Neuronal stem cell (in vitro differentiated cells): ENCODE measurements at regions not wholly inside any gene's neighbourhood (a gene's known extent, or its start where the extent isn't known, plus 50 kb on each side); places are given as distances from the start of the nearest gene placed in this dataset.

Source experiments
- DNase-seq: peaks from one replicate; pipeline ENCODE4 v3.0.0-alpha.2; 2013; ENCODE audit warnings: low spot score
- H2AFZ ChIP-seq: one replicate; pipeline ENCODE4 v1.6.1; 2013; ENCODE audit warnings: mild to moderate bottlenecking, low read length, inconsistent platforms
- H2AK5ac ChIP-seq: 2 replicates; pipeline ENCODE4 v1.6.1; 2013; ENCODE audit warnings: low read depth, mild to moderate bottlenecking, inconsistent platforms, low read length, moderate library complexity, mixed read lengths
- H2BK120ac ChIP-seq: 2 replicates; pipeline ENCODE4 v1.6.1; 2013; ENCODE audit warnings: low read depth, mild to moderate bottlenecking, inconsistent platforms, low read length, moderate library complexity, mixed read lengths
- H2BK12ac ChIP-seq: one replicate; pipeline ENCODE4 v1.6.1; 2013; ENCODE audit warnings: low read length, inconsistent platforms
- H2BK15ac ChIP-seq: 2 replicates; pipeline ENCODE4 v1.6.1; 2013; ENCODE audit warnings: mild to moderate bottlenecking, low read length, inconsistent platforms, mixed read lengths
- H2BK5ac ChIP-seq: one replicate; pipeline ENCODE4 v1.6.1; 2013; ENCODE audit warnings: inconsistent platforms, mild to moderate bottlenecking, low read length, moderate library complexity
- H3K14ac ChIP-seq: one replicate; pipeline ENCODE4 v1.6.1; 2013; ENCODE audit warnings: low read length, inconsistent platforms
- H3K18ac ChIP-seq: 2 replicates; pipeline ENCODE4 v1.6.1; 2013; ENCODE audit warnings: low read length, inconsistent platforms
- H3K23ac ChIP-seq: 2 replicates; pipeline ENCODE4 v1.6.1; 2013; ENCODE audit warnings: low read depth, mild to moderate bottlenecking, mixed read lengths, low read length, inconsistent platforms; ENCODE audit not compliant: poor library complexity
- H3K27ac ChIP-seq: replicated peaks from 3 replicates; pipeline ENCODE4 v1.5.1; 2013; ENCODE audit warnings: low read length, inconsistent platforms
- H3K27me3 ChIP-seq, 3 experiments: 2 replicates each; pipeline ENCODE4 v1.6.1; 2013; ENCODE audit warnings: low read length in 3 of 3, mild to moderate bottlenecking in 2 of 3, inconsistent platforms in 1 of 3, low read depth in 1 of 3, mixed read lengths in 1 of 3, moderate library complexity in 1 of 3; ENCODE audit not compliant: control insufficient read depth in 3 of 3, insufficient read depth in 3 of 3
- H3K36me3 ChIP-seq, 2 donors: replicated peaks in 1 of 2; 2 replicates each; pipeline ENCODE4 v1.6.1; 2013; ENCODE audit warnings: low read length in 2 of 2; ENCODE audit not compliant: control insufficient read depth in 2 of 2, insufficient read depth in 2 of 2
- H3K4ac ChIP-seq: 2 replicates; pipeline ENCODE4 v1.6.1; 2013; ENCODE audit warnings: inconsistent platforms, mild to moderate bottlenecking, low read length, moderate library complexity
- H3K4me1 ChIP-seq, 2 donors: 1 replicate in 1 of 2; 2 replicates in 1 of 2; pipeline ENCODE4 v1.6.1; 2013; ENCODE audit warnings: low read length in 2 of 2, low read depth in 1 of 2; ENCODE audit not compliant: control insufficient read depth in 2 of 2, insufficient read depth in 1 of 2
- H3K4me2 ChIP-seq: one replicate; pipeline ENCODE4 v1.6.1; 2013; ENCODE audit warnings: mild to moderate bottlenecking, low read length, inconsistent platforms; ENCODE audit not compliant: insufficient read depth, poor library complexity, severe bottlenecking
- H3K4me3 ChIP-seq, 2 donors: 2 replicates each; pipeline ENCODE4 v1.5.1; 2013; ENCODE audit warnings: low read length in 2 of 2, mild to moderate bottlenecking in 2 of 2, inconsistent platforms in 1 of 2, moderate library complexity in 1 of 2
- H3K79me1 ChIP-seq: one replicate; pipeline ENCODE4 v1.6.1; 2013; ENCODE audit warnings: low read depth, mild to moderate bottlenecking, inconsistent platforms, low read length, moderate library complexity
- H3K9ac ChIP-seq: one replicate; pipeline ENCODE4 v1.6.1; 2013; ENCODE audit warnings: mild to moderate bottlenecking, low read depth, low read length, inconsistent platforms; ENCODE audit not compliant: poor library complexity
- H3K9me3 ChIP-seq, 2 donors: replicated peaks in 1 of 2; 2 replicates each; pipeline versions ENCODE3 to v1.6.1; 2013; ENCODE audit warnings: low read length in 2 of 2, mild to moderate bottlenecking in 2 of 2, inconsistent platforms in 1 of 2, low read depth in 1 of 2, mixed read lengths in 1 of 2, moderate library complexity in 1 of 2; ENCODE audit not compliant: control insufficient read depth in 2 of 2, insufficient read depth in 1 of 2
- H4K8ac ChIP-seq: one replicate; pipeline ENCODE4 v1.6.1; 2013; ENCODE audit warnings: low read depth, mild to moderate bottlenecking, inconsistent platforms, low read length, moderate library complexity
- H4K91ac ChIP-seq: one replicate; pipeline ENCODE4 v1.6.1; 2013; ENCODE audit warnings: low read length, low read depth, mild to moderate bottlenecking, inconsistent platforms; ENCODE audit not compliant: poor library complexity
- WGBS, 2 donors: extraction: QIAGEN DNeasy Blood & Tissue Kit; methylation state at CpG; one replicate each; pipeline ENCODE4 v1.1.7; 2013; ENCODE audit warnings: missing lambda C conversion rate in 2 of 2, mixed read lengths in 1 of 2; ENCODE audit not compliant: insufficient read length in 2 of 2, insufficient replicate concordance in 1 of 2; ENCODE audit errors: extremely low coverage in 2 of 2; 5-methylcytosine and 5-hydroxymethylcytosine counted together

- Histone ChIP-seq H3K27me3 (no peaks in the 10 kb centered on the region), H3K14ac (no peak overlapping the region), H2BK120ac (no peak overlapping the region), H3K4me3 (no peak overlapping the region), H3K23ac (no peak overlapping the region), H2BK5ac (no peak overlapping the region), H2AK5ac (no peak overlapping the region), H4K91ac (no peak overlapping the region), H3K9ac (no peak overlapping the region), H3K18ac (no peak overlapping the region), H3K27ac (no peak overlapping the region), H2BK12ac (no peak overlapping the region), H2AFZ (no peak overlapping the region), H3K4me1 (peaks cover 0 to 23% of the 10 kb centered on the region in 2 donors), H4K8ac (no peak overlapping the region), H3K4me2 (no peak overlapping the region), H3K9me3 (no peaks in the 10 kb centered on the region), H3K36me3 (no peaks in the 10 kb centered on the region), H3K4ac (no peak overlapping the region), H3K79me1 (no peaks in the 10 kb centered on the region), H2BK15ac (no peak overlapping the region)
- DNase-seq = no peak
- WGBS, 2 donors = no CpG with 5 or more reads among the region's 7 CpGs
Observed at GRCh38 chr4:152011469-152011868, 250.7 kb upstream of the GATB start.

DNA sequence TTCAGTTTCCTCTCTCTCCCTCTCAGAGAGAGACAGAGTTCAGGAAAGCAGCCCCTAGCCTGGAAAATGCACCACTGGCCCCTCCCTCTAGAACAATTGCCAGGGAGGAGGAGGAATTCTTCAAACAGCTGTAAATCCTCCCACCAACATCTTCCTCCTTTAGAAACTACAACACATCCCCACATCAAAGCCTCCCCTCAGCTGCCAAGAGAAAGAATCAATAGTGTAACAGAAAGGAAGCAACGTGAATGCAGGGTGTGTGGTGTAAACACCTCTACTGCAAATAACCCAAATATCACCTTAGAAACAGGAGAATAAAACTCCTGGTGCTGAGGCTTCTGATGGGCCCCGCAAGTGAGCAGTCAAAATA is 249.9 kb upstream of the GATB start:
- Histone ChIP-seq H3K14ac (no peak overlapping the region), H3K36me3 (no peaks in the 10 kb centered on the region), H4K8ac (no peak overlapping the region), H3K9ac (no peak overlapping the region), H3K4ac (no peak overlapping the region), H3K23ac (no peak overlapping the region), H3K4me3 (no peak overlapping the region), H3K27me3 (no peaks in the 10 kb centered on the region), H4K91ac (no peak overlapping the region), H2BK15ac (no peak overlapping the region), H3K18ac (no peak overlapping the region), H3K9me3 (no peaks in the 10 kb centered on the region), H3K4me1 (peaks cover 0 to 23% of the 10 kb centered on the region in 2 donors), H2AFZ (no peak overlapping the region), H3K4me2 (no peak overlapping the region), H2AK5ac (no peak overlapping the region), H3K27ac (no peak overlapping the region), H2BK12ac (no peak overlapping the region), H2BK120ac (no peak overlapping the region), H2BK5ac (no peak overlapping the region), H3K79me1 (no peaks in the 10 kb centered on the region)
- no peak for DNase-seq
- no CpG with 5 or more reads among the region's 2 CpGs for WGBS, 2 donors

GRCh38 chr4:152009983-152010709 is 249.3 kb upstream of the GATB start:
- Histone ChIP-seq H3K14ac (no peak overlapping the region), H3K4me1 (peaks cover 0 to 23% of the 10 kb centered on the region in 2 donors), H3K18ac (no peak overlapping the region), H2BK120ac (no peak overlapping the region), H2BK5ac (no peak overlapping the region), H3K4ac (no peak overlapping the region), H2AFZ (no peak overlapping the region), H3K27me3 (no peaks in the 10 kb centered on the region), H3K9ac (no peak overlapping the region), H3K27ac (peak overlapping the region; percentile 0), H3K36me3 (no peaks in the 10 kb centered on the region), H3K23ac (no peak overlapping the region), H2BK12ac (no peak overlapping the region), H4K8ac (no peak overlapping the region), H3K79me1 (no peaks in the 10 kb centered on the region), H2AK5ac (no peak overlapping the region), H3K4me3 (no peak overlapping the region), H2BK15ac (no peak overlapping the region), H3K4me2 (no peak overlapping the region), H4K91ac (no peak overlapping the region), H3K9me3 (no peaks in the 10 kb centered on the region)
- DNase-seq = no peak
- WGBS, 2 donors = no CpG with 5 or more reads among the region's 8 CpGs

DNA sequence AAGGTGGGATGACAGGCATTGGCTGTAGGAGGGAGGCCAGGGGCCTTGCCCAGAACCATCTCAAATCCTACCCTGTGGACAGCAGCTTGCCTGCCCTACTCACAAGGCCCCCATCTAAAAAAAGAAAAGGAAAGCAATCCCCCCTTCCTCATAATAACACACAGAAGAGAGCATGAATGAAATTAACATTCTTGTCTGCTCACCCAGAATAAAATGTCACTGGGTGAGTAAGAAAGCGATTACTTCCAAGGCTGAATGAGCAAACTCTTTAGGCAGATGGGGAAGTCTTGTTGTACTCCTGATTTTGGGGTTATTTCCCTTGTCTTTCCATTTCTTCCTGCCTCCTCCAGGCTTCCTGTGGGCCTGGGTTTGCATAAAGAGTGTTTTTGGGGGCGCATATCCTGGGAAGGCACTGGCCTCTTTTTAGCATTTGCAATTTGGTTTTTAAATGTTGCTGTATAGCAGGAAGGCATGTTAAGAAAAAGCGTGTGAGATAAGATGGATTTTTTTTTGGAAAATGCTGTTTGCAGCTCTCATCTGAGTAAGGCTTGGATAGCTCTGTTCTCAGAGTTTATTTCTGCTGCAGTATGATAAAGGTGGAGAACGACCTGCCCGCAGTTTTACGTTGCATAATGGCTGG is 248.3 kb upstream of the GATB start:
- peaks cover 0 to 23% of the 10 kb centered on the region in 2 donors for H3K4me1 ChIP-seq
- peak; percentile 54 for DNase-seq
- H3K14ac ChIP-seq = no peak overlapping the region
- H4K8ac ChIP-seq = no peak overlapping the region
- no peaks in the 10 kb centered on the region for H3K27me3 ChIP-seq
- H2AFZ ChIP-seq = no peak overlapping the region
- no peak overlapping the region for H2BK15ac ChIP-seq
- H3K18ac ChIP-seq = no peak overlapping the region
- no peak overlapping the region for H3K4me3 ChIP-seq
- H2BK120ac ChIP-seq = no peak overlapping the region
- H2BK5ac ChIP-seq = no peak overlapping the region
- H4K91ac ChIP-seq = no peak overlapping the region
- WGBS, 2 donors = 100% methylated on average over 1 of the region's 6 CpGs; no CpG with 5 or more reads in 1 of the 2 donors
- peak overlapping the region; percentile 74 for H3K27ac ChIP-seq
- no peak overlapping the region for H3K4me2 ChIP-seq
- H3K9me3 ChIP-seq = no peaks in the 10 kb centered on the region
- no peak overlapping the region for H3K4ac ChIP-seq
- H2AK5ac ChIP-seq = no peak overlapping the region
- H3K79me1 ChIP-seq = no peaks in the 10 kb centered on the region
- H2BK12ac ChIP-seq = no peak overlapping the region
- no peaks in the 10 kb centered on the region for H3K36me3 ChIP-seq
- no peak overlapping the region for H3K23ac ChIP-seq
- no peak overlapping the region for H3K9ac ChIP-seq
